ENCODE measurements at regions not wholly inside any gene's neighbourhood (a gene's known extent, or its start where the extent isn't known, plus 50 kb on each side); places are given as distances from the start of the nearest gene placed in this dataset.

GRCh38 chr2:790634-791245 is 113.5 kb upstream of the TMEM18 start:
- DNase-seq (ENCODE audit: extremely low read depth in 1 of 2, low read depth in 1 of 2): no peak

GRCh38 chr2:790081-790480 is 112.9 kb upstream of the TMEM18 start:
- DNase-seq (ENCODE audit: extremely low read depth in 1 of 2, low read depth in 1 of 2): no peak

- DNase-seq (ENCODE audit: extremely low read depth in 1 of 2, low read depth in 1 of 2): no peak
Observed at GRCh38 chr2:789529-789928, 112.3 kb upstream of the TMEM18 start.

DNA sequence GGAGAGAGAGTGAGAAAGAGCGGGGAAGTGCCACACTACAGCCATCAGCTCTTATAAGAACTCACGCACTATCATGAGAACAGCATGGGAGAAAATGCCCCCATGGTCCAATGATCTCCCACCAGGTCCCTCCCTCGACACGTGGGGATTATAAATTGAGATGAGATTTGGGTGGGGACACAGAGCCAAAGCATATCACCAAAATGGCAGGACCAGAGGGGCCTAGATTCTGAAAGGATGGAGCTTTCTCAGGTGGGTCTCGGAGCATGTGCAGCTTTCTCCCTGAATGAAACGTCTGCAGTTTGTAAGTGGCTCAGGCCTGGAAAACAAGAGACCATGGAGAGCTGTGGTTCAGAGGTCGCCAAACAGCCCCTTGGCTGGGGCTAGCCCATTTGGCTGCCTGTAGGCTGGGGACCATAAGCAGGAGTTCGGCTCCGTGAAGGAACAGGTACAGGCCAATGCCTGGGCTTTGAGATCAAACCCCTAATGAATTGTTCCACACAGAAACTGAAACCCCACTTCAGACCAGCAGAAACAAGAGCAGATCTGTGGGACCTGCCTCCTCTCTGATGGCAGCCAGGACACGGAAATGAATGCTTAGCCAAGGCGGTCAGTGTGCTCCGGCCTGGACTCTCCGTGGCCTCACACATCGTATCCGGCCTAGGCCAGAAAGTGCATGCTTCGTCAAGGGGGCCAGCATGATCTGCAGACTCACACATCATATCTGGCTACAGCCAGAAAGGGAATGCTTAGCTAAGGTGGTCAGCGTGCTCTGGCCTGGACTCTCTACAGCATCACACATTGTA is 111.2 kb upstream of the TMEM18 start:
- no peak for DNase-seq (ENCODE audit: extremely low read depth in 1 of 2, low read depth in 1 of 2)

DNA sequence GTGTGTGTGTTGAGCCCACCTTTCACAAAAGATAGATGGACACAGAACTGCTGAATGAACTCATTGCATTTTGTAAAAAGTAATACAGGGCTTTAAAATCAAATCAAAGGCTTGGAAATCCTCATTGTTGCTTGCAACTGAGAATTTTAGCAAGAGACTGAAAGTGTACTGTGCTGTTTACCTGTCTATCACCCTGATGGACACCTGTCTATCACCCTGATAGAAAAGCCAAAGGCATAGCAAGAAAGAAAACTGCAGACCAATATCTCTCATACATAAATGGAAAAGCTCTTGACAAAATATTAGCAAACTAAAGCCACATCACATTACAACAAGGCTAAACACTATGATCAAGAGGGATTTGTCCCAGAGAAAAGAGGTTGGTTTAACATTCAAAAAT is 107.5 kb upstream of the TMEM18 start:
- no peak for DNase-seq (ENCODE audit: extremely low read depth in 1 of 2, low read depth in 1 of 2)

GRCh38 chr2:780581-780980 is 103.4 kb upstream of the TMEM18 start:
- no peak for DNase-seq (ENCODE audit: extremely low read depth in 1 of 2, low read depth in 1 of 2)

- no peak for DNase-seq (ENCODE audit: extremely low read depth in 1 of 2, low read depth in 1 of 2)
Observed at GRCh38 chr2:780002-780401, 102.8 kb upstream of the TMEM18 start.

DNA sequence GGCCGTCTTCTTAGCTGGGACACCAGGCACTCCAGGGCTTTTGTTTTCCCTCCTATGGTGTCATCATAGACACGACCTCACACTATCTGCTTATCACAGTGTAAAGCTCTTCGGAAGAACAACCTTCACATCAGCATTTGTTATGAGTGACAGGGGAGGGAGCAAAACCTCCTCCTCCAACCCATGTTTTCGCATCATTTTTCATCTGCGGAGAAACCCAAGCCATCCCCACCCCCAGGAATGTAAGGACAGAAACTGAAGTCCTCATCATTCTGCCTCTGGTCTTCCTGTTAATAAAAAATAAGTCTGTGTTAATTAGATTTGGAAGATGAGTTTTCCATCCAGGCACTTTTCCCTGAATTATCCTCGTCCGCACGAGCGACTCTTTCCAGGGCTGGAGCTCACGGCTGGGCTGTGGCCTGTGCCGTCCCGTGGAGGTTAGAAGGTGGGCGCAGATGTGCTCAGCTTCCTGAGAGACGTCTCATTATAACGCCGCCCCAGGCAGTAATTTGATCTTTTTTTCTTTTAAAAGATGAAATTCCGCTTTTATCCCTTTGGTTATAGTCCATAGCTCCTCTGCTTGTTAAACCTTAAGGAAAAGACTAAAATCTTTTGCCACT is 101.6 kb upstream of the TMEM18 start:
- DNase-seq (ENCODE audit: extremely low read depth in 1 of 2, low read depth in 1 of 2): no peak

DNA sequence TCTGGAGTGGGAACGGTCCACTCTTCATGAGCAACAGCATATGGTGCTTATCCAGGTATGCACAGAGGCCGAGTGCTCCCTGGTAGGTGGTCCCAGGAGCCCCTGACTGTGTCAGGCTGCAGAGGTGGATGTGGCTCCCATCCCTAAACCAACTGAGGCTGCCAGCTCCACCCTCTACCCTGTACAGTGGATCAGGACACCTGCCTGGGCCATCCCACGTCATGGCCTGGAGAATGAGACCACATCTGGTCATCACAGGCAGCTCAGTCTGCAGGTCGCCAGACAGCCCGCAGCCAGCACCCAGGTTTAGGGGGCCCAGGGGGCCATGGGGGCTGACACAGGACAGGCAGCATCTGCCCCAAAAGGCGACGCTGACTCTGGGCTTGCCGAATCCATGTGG is 100.3 kb upstream of the TMEM18 start:
- DNase-seq (ENCODE audit: extremely low read depth in 1 of 2, low read depth in 1 of 2): no peak

- DNase-seq (ENCODE audit: extremely low read depth in 1 of 2, low read depth in 1 of 2): no peak
Observed at GRCh38 chr2:777051-777450, 99.8 kb upstream of the TMEM18 start.

DNA sequence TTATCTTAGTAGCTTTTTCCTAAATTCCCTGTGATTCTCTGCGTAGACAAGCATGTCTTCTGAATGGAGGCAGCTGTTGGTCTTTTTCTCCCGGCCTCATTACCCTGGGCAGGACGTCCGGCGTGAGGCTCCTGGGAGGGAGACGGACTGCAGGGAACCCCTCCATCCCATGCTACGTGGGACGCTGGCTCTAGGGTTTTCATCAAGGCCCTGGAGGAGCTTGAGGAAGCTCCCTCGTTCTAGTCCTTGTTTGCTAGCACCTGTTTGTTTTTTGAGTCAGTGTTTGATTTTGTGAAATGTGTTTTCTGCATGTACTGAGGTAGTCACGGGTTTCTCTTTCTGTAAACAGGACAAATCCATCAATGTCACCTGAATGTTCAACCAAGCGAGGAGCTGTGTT is 99.3 kb upstream of the TMEM18 start:
- no peak for DNase-seq (ENCODE audit: extremely low read depth in 1 of 2, low read depth in 1 of 2)

DNA sequence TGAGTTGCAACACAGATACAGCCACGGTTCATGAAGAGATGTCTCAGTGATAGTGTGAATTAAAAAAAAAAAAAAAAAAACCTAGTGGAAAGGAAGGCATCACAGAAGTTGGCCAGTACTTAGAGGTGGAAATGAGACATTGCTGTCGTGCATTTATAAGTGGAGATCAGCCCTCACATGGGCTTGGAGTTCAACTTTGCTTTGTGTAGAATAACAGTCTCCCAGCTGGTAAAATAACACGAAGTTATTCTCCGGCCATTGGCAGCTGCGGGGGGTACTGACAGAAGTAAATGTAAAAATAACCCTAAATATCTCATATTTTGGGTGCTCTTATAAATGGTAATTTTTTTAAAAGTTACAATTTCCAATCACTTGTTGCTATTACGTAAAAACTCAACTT is 98.8 kb upstream of the TMEM18 start:
- no peak for DNase-seq (ENCODE audit: extremely low read depth in 1 of 2, low read depth in 1 of 2)

DNA sequence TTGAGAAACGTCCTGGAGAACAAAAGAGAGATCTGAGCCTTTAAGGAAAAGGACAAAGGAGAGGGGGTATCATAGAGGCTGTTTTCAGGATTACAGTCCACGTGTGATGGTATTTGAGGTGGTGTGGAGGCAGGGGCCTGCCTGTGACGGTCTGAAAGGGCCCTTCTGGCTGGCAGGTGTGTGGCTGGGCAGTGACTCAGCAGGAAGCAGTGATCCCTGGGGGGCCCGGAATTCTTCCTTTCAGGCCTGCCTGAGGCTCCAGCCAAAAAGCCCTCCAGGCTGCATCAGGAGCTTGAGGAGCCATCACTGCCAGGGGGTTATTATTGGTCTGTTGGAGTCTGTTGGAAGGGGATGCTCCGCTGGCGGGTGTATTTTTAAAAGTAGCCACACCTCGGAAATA is 97.2 kb upstream of the TMEM18 start:
- DNase-seq (ENCODE audit: extremely low read depth in 1 of 2, low read depth in 1 of 2): no peak

DNA sequence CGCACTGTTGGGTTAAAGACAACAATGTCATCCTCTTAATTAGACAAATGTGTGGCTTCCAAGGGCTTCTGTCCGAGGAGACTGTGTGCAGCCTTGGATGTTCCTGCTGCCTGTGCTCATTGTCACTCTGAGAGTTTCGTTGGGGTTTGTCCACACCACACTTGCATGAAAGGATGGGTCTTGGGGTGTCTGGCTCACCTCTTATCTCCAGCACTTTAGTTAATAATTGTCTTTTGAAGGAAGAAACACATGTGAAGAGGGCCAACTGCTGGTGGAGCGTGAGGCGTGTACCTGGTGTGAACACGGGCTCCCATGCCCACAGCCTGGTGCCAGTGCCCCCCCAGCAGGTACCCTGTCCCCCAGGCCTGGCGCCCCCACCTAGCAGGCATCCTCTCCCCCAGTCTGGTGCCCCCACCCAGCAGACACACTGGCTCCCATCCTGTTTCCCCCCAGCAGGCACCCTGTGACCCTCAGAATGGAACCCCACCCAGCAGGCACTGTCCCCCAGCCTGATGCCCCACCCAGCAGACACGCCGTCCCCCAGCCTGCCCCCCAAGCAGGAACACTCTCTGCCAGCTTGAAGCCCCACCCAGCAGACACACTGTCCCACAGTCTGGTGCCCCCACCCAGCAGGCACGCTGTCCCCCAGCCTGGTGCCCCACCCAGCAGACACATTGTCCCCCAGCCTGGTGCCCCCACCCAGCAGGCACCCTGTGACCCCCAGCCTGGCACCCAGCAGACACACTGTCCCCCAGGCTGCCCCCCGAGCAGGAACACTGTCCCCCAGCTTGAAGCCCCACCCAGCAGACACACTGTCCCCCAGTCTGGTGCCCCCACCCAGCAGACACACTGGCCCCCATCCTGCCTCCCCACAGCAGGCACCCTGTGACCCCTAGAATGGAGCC is 96.3 kb upstream of the TMEM18 start:
- no peak for DNase-seq (ENCODE audit: extremely low read depth in 1 of 2, low read depth in 1 of 2)

DNA sequence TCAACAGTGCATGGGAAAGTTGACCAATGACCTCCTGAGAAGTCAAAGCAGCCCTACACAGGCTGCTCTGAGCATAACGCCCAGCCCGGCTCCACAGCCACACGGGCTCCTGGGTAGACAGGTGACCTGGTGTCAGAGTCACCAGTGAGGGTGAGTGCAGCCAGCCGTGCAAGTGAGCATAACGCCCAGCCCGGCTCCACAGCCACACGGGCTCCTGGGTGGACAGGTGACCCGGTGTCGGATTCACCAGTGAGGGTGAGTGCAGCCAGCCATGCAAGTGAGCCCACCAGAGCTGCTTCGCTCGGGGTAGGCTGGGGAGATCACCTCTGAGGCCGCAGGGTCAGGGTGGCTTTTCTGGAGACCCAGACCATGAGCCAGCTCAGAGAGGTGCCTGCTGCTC is 94.3 kb upstream of the TMEM18 start:
- no peak for DNase-seq (ENCODE audit: extremely low read depth in 1 of 2, low read depth in 1 of 2)

GRCh38 chr2:770776-771175 is 93.6 kb upstream of the TMEM18 start:
- no peak for DNase-seq (ENCODE audit: extremely low read depth in 1 of 2, low read depth in 1 of 2)

DNA sequence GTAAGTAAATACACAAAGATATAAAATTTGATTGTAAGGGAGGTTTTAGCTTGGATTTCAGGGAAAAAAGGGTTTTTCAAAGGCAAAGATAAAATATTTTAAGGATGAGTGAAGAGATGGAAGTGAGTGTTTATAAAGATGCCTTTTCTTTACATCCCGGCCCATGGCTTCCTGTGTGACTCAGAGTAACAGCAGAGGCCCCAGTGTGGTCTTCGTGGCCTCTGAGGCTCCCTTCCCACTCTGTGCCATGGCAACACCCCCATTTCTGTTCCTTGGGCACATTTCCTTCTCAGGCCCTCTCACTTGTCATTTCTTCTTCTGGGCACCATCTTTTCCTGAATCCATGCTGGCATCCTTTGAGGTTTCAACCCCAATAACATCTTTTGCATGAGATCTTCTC is 92.6 kb upstream of the TMEM18 start:
- DNase-seq (ENCODE audit: extremely low read depth in 1 of 2, low read depth in 1 of 2): no peak

DNA sequence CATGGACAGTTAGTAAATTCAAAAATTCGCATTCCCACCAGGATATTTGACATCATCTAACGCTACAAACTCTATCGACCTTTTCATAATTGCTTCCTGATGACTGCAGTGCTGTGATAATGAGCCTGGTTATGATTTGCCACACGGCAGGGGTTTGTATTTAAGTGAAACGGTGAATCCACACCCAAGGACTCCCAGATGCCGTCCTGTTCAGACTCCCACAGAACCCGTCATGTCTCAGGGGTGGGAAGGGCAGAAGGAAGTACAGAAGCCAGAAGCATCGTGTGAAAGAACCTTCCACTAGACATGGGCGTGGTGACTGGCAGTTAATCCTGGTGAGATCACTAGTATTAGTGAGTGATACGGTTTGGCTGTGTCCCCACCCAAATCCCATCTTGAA is 91.2 kb upstream of the TMEM18 start:
- no peak for DNase-seq (ENCODE audit: extremely low read depth in 1 of 2, low read depth in 1 of 2)

GRCh38 chr2:767944-768343 is 90.7 kb upstream of the TMEM18 start:
- DNase-seq (ENCODE audit: extremely low read depth in 1 of 2, low read depth in 1 of 2): no peak

DNA sequence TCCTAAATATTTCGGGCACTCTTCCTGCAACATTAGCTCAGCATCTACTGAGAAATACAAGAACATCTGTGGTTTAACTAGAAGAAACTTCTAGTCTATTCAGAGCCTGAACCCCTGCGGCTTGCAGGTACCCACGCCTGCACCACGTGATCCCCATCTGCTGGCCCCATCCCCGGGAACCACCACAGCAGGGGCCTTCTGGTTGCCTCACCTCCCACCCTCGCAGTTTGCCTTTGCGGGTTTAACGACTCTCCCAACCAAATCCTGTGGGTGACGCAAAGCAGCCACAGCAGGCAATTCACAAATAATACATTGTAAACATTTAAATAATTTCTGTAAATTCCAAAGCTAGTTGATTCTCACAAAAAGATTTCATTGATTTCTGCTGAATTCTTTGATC is 90.2 kb upstream of the TMEM18 start:
- no peak for DNase-seq (ENCODE audit: extremely low read depth in 1 of 2, low read depth in 1 of 2)

DNA sequence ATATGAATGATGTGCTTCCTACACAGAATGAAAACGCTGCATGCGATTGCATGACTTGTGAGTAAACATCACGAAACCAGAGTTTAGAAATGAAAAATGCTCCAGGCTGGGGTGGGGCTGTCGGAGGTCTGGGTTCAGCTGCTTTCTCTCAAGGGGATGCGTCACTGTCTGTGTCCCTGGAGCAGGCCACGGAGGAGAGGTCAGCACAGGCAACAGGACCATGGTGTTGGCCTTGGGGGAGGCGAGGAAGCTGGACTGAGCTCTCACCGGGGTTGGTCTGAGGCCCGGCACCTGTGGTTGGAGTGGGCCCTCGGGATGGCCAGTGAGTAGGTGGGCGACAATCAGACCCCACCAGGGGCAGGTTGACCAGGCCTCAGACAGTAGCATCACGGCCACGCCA is 89.0 kb upstream of the TMEM18 start:
- no peak for DNase-seq (ENCODE audit: extremely low read depth in 1 of 2, low read depth in 1 of 2)

Measured in activated CD8-positive, alpha-beta memory T cell treated with anti-CD3 and anti-CD28 coated beads for 1 hour (primary cell).